Ishikawa (cell line): ENCODE measurements at regions not wholly inside any gene's neighbourhood (a gene's known extent, or its start where the extent isn't known, plus 50 kb on each side); places are given as distances from the start of the nearest gene placed in this dataset.

Experiments used
- CEBPB ChIP-seq: IDR thresholded peaks from 2 replicates; pipeline ENCODE4 v1.6.1; 2012
- CREB1 ChIP-seq: IDR thresholded peaks from 2 replicates; pipeline ENCODE4 v1.6.1; 2012; ENCODE audit warnings: low read depth
- EGR1 ChIP-seq: IDR thresholded peaks from 2 replicates; pipeline ENCODE4 v1.6.1; 2012
- EP300 ChIP-seq: IDR thresholded peaks from 2 replicates; pipeline ENCODE4 v1.6.1; 2012; ENCODE audit warnings: borderline replicate concordance
- FOXM1 ChIP-seq: IDR thresholded peaks from 2 replicates; pipeline ENCODE4 v1.6.1; 2012; ENCODE audit warnings: low read depth, borderline replicate concordance
- MAX ChIP-seq: IDR thresholded peaks from 2 replicates; pipeline ENCODE4 v1.6.1; 2012
- NFIC ChIP-seq: IDR thresholded peaks from 2 replicates; pipeline ENCODE4 v1.6.1; 2012
- RAD21 ChIP-seq: IDR thresholded peaks from 2 replicates; pipeline ENCODE4 v1.6.1; 2012; ENCODE audit warnings: low read depth
- REST ChIP-seq: IDR thresholded peaks from 2 replicates; pipeline ENCODE4 v1.6.1; 2012; ENCODE audit warnings: low read depth, mild to moderate bottlenecking
- TAF1 ChIP-seq: IDR thresholded peaks from 2 replicates; pipeline ENCODE4 v1.6.1; 2012; ENCODE audit warnings: low read depth, mild to moderate bottlenecking
- TCF12 ChIP-seq: IDR thresholded peaks from 2 replicates; pipeline ENCODE4 v1.6.1; 2012; ENCODE audit warnings: low read depth
- TEAD4 ChIP-seq: IDR thresholded peaks from 2 replicates; pipeline ENCODE4 v1.6.1; 2012
- YY1 ChIP-seq: IDR thresholded peaks from 2 replicates; pipeline ENCODE4 v1.6.1; 2012; ENCODE audit warnings: low read depth
- ZBTB7A ChIP-seq: IDR thresholded peaks from 2 replicates; pipeline ENCODE4 v1.6.1; 2012; ENCODE audit warnings: low read depth
- TF ChIP-seq, protein P1 (sequence below): IDR thresholded peaks from 2 replicates; pipeline ENCODE4 v1.6.1; 2012

DNA sequence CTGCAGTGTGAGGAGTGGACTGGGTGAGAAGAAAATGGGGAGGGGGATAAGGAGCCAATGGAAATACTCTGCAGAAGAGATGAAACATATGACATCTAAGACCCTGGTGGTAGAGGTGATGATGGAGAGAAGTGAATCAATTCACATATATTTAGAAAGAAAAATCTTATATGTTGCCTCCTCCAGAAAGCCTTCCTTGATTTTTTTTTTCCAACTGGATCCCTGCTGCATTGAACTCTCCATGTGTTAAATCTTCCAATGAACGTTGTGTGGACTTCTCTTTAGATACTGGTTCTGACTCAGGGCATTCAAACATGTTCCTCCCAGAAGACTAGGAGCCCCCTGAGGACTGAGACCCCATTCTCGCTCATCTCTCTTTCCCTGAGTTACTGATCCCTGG, 348.3 kb downstream of the TSHZ3 start:
- no peak for TF ChIP-seq EP300
- no peak for TF ChIP-seq NFIC
- TF ChIP-seq MAX, result no peak
- TF ChIP-seq TEAD4, result no peak
- no peak for TF ChIP-seq YY1
- TF ChIP-seq ZBTB7A, result no peak
- TF ChIP-seq TCF12, result no peak
- TF ChIP-seq, protein P1, sequence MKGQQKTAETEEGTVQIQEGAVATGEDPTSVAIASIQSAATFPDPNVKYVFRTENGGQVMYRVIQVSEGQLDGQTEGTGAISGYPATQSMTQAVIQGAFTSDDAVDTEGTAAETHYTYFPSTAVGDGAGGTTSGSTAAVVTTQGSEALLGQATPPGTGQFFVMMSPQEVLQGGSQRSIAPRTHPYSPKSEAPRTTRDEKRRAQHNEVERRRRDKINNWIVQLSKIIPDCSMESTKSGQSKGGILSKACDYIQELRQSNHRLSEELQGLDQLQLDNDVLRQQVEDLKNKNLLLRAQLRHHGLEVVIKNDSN, result no peak
- TF ChIP-seq REST, result no peak
- TF ChIP-seq FOXM1, result no peak
- no peak for TF ChIP-seq RAD21
- TF ChIP-seq EGR1, result no peak
- no peak for TF ChIP-seq TAF1
- no peak for TF ChIP-seq CEBPB
- TF ChIP-seq CREB1, result no peak

- TF ChIP-seq CEBPB (no peak), TEAD4 (no peak), TAF1 (no peak), NFIC (no peak), RAD21 (no peak), EP300 (no peak), MAX (no peak), REST (no peak), YY1 (no peak), FOXM1 (no peak), TCF12 (no peak), ZBTB7A (no peak), CREB1 (no peak), EGR1 (no peak)
- TF ChIP-seq, protein P1, result no peak
Observed at GRCh38 chr19:30999726-31000125, 349.5 kb downstream of the TSHZ3 start.

GRCh38 chr19:30997222-30997621, 352.0 kb downstream of the TSHZ3 start:
- TF ChIP-seq REST, result no peak
- TF ChIP-seq CREB1, result no peak
- no peak for TF ChIP-seq MAX
- no peak for TF ChIP-seq ZBTB7A
- no peak for TF ChIP-seq CEBPB
- no peak for TF ChIP-seq FOXM1
- no peak for TF ChIP-seq TCF12
- no peak for TF ChIP-seq EGR1
- TF ChIP-seq RAD21, result no peak
- no peak for TF ChIP-seq TEAD4
- no peak for TF ChIP-seq NFIC
- TF ChIP-seq, protein P1, result no peak
- TF ChIP-seq YY1, result no peak
- no peak for TF ChIP-seq TAF1
- no peak for TF ChIP-seq EP300

DNA sequence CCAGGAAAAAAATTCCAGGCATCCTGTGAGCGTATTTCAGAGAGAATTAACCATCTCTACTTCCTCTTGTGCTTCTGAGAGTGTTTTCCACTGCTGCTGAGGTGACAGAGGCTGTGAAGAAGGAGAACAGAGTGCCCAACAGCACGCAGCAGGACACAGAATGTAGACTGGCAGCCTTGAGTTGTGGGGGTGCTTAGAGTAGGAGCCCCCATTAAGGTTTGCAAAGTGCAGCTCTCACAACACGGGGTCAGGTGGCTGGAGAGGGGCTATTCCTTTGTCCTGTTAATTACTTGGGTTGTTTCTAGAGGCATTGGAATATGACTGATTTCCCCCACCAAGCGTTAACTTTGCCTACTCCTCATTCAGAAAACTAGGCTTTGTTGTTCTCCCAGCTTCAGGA, 370.6 kb downstream of the TSHZ3 start:
- no peak for TF ChIP-seq MAX
- TF ChIP-seq NFIC, result no peak
- no peak for TF ChIP-seq ZBTB7A
- no peak for TF ChIP-seq YY1
- TF ChIP-seq CEBPB, result no peak
